SK-N-DZ (cell line): ENCODE measurements at regions not wholly inside any gene's neighbourhood (a gene's known extent, or its start where the extent isn't known, plus 50 kb on each side); places are given as distances from the start of the nearest gene placed in this dataset.
A peak's percentile ranks its signal among the peaks of the same experiment; 100 is the strongest.

Source experiments
- DNase-seq: peaks from one replicate; pipeline ENCODE4 v3.0.0-alpha.2; 2015; ENCODE audit warnings: low spot score

DNA sequence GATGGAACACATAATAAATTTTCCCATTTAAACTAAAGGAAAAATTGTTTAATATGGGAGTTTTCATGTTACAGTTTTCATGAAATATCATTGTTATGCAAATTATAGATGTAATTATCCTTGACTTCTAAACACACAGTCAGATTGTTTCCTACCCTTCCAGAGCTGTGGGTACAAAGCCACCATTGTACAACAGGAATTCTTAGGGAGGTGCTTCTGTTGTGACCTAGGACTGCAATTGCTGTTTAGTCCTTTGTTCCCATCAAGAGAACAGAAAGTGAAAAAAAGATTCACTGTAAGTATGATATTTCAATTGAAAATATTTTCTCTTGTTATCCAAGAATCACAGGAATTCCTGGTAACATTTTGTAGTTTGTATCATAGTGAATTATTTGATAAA is 455.3 kb upstream of the NAALADL2 start:
- no peak for DNase-seq

DNA sequence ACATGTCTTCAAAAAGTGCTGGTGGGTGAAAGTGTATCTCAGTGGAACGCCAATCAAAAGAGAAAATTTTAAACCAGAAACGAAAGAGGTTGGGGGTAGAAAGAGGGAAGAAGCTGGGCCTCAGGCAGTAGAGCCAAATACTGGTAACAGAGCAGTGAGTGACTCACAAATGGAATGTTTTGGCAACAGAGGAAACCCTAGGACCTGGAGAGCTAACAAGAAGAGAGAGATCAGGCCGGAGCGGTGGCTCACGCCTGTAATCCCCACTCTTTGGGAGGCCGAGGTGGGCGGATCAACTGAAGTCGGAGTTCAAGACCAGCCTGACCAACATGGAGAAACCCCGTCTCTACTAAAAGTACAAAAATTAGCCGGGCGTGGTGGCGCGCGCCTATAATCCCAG is 450.8 kb upstream of the NAALADL2 start:
- no peak for DNase-seq

DNA sequence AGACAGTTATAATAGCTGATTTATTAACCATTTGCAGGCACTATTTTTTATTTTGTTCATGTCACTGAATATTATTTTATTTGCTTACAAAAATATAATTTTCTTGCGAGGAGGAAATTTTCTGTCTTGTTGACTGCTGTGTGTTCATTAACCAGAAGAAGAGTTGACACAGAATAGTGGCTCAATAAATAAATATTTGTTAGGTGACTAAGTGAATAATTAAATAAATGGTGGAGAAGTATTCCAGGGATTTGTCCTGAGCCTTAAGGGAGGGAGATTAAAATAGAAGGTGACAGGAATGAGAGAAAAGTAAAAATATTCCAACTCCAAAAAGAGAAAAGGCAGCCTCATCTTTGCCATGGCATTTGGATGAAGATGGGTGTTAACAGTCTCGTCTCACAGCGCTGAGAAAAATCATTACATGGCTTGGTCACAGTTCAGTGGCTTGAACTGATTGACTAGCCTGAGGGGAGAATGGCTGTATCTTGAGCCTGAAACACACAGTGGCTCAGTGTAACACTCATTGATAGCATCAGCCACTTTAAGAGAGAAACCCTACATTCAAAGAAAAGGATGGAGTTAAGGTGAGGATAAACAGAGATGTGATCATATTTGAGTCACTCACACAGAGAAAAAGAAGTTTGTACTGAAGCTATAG is 449.9 kb upstream of the NAALADL2 start:
- DNase-seq, result peak; percentile 21

GRCh38 chr3:174413062-174413912 is 445.8 kb upstream of the NAALADL2 start:
- no peak for DNase-seq

GRCh38 chr3:174414902-174415301 is 444.2 kb upstream of the NAALADL2 start:
- no peak for DNase-seq

- no peak for DNase-seq
Measured at GRCh38 chr3:174417573-174417972, 441.6 kb upstream of the NAALADL2 start.

- DNase-seq, result no peak
Measured at GRCh38 chr3:174419216-174419615, 439.9 kb upstream of the NAALADL2 start.

- DNase-seq, result no peak
Measured at GRCh38 chr3:174423936-174424335, 435.2 kb upstream of the NAALADL2 start.

DNA sequence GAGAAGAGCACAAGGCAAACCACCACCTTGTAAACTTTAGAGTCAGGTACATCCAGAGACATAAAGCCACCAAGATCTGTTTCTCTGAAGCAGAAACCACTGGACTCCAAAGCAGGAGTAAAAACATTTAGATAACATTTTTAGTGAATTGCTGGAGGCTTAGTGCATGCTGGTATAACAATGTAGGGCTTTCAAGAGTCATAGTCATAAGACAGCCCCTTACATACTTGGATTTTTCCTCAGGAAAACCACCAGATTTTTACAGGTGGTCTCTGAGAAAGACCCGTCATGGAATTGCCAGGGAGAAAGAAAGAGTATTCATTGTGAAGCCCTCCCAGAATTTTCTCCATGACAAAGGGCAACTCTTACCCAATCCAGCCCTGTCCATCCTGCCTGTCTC is 434.5 kb upstream of the NAALADL2 start:
- DNase-seq, result no peak

DNA sequence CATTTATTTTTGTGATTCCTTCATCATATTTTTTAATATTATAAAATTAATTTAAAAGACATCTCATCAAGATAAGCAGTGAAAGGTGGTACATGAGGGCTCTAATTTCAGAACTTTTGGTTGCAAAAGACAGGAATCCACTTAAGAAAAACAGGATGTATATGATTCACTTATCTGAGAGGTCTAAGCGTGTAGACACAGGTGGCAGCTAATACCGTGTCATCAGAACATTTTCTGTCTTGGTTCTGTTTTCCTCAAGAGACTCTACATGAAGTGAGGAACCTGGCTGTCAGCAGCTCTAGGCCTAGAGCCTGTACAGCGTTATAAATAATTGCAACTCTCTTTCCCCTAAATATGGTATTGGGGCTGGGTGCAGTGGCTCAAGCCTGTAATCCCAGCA is 433.7 kb upstream of the NAALADL2 start:
- no peak for DNase-seq

DNA sequence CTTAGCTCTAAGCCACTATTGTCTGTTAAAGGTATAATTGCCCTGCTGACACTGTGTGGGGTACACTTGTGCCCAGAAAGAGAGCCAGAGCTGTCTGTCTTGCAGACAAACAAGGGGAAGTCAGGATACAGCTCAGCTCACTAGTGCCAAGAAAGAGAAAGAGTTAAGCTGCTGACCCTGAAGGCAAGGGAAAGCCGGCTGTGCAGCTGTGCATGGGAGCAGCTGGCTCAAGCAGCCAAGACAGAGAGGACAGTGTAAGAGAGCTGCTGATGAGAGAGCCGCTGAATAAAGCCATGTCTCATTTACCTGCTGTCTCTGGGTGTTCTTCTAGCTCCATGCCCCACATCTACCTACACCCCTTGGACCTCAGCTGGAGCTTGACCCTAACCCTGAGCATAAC is 428.1 kb upstream of the NAALADL2 start:
- DNase-seq, result no peak

DNA sequence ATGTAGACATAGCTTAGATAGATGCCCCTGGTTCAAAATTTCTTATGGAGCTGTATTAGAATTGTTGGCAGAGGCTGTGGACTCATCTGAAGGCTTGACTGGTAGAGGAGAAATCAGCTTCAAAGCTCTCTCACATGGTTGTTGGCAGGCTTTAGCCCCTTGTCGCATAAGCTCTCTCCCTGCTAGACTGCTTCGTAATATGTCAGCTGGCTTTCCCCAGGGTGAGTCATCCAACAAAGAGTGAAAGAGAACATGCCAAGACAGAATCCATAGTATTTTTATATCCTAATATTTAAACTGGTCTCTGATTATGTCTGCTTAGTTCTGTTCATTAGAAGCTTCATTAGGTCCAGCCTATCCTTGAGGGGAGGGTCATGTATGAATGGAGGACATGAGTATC is 427.4 kb upstream of the NAALADL2 start:
- no peak for DNase-seq

DNA sequence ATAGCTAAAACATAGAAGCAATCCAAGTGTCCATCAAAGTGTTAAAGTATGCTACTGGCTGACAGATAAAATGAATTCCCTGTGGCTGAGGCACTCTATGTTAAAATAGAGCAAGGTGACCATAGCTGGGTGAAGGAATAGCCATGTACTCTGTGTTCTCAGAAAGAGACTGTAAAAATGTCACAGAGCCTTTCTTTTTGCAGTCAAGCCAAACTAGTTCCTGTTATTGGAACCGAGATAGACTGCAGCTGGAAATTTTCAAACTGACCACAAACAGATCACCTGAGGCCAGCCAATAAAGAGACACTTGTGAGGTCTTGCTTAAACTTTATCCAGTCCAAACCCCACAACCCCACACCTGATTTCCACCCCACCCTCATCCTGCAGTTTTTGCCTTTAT is 422.8 kb upstream of the NAALADL2 start:
- no peak for DNase-seq

DNA sequence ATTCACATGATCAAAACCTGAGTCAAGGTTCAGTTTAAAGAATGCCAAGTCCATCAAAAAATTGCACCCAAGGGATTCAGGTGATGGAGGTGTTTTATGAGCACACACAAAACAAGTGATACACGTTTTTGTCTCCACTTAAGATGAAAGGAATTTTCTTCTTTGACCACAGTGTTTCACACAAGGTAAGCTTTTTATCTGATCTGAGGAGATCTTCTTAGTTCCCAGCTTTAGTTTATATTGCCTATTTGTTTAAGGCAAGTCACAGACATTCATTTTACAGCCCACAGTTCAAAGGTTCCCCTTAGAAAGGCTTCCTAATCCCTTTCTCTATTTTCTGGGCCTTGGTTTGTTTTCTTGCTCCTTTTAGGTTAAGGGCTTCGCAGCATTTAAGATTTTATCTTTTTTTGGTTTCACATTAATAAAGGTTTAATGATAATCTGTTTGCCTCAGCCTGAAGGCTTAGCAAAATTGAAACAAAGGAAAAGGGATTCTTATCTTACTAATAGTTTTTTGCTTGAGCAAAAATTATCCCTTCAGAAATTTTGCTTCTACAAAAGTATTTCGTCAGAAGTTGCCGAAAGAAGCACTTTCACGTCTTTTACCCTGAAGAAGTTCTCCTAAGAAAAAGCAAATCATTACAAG is 420.5 kb upstream of the NAALADL2 start:
- no peak for DNase-seq

DNA sequence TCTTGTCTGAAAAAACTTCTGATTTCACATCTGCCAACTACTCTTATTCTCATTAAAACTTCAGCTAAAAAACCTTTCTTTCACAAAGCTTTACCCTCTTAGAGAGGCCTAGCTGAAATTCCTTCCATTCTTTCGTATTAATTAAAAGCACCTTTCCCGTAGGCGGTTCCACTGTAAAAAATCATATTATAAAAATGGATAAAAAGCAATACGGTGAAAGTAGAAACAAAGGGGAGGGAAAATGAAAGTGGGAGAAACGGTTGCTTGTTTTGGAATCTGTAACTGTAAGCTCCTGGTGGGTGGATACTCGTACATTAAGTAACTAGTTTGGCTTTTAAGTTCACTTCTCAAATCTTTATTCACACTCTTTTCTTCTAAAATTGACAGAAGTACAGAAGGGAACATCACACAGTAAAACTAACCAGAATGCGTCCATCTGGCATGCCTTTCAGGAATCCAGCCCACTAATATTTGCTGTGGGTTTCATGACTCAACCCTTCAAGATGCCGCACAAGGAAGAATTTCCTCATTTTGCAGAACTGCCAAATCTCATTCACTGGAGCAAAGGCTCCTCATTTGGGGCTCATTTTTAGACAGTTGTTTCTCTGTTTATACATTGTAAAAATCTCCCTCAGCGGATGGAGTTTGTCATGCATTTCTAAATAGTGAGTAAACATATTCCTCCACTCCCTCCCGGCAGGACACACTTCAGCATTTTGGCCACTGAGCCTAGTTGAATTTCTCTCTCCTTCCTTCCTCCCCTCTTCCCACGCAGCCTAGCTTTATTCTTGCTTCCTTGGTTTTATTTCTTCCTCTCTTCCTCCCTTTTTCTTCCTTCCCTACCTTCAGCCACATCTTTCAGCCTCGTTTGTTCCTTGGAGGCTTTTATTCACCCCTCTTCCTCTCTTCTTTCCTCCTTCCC is 419.5 kb upstream of the NAALADL2 start:
- DNase-seq, result no peak

GRCh38 chr3:174440253-174440701 is 418.9 kb upstream of the NAALADL2 start:
- DNase-seq, result no peak

DNA sequence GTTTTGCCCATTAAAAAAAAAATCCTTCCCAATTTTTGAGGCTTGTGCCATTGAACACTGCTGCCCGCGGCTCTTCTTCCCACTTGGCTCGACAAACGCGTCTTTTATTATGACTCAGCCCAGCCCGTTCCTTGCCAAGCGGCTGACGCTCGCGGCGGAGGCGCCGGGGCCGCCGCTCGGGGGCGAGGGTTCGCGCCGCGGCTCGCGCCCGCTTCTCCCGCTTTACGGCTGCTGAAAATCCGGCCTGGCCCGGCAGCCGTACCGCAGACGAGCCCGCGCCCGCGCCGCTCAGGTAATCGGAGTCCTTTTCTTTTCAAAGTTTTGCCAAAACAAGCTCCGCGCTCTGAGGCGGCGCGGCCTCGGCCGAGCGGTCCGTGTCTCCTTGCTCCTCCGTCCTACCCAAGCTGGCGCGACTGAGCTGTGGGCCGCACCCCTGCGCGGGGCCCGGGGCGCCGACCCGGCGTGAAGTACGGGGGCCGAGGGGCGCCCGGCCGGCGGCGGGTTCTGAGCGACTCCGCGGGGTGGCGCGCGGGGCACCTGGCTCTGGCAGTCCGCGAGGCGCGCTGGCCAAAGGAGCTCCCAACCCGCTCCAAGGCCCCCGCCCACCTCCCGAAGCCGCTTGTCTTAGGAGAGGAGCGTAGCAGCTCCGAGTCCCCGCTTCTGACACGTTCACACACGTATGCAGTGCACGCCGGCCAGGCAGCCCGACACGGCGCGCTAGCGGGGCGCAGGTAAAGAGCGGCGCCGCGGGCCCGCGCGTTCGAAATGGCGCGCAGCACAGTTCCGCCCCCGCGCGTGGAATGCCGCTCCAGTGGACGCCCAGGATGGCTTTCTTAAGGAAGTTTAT is 418.2 kb upstream of the NAALADL2 start:
- DNase-seq, result peak; percentile 92

DNA sequence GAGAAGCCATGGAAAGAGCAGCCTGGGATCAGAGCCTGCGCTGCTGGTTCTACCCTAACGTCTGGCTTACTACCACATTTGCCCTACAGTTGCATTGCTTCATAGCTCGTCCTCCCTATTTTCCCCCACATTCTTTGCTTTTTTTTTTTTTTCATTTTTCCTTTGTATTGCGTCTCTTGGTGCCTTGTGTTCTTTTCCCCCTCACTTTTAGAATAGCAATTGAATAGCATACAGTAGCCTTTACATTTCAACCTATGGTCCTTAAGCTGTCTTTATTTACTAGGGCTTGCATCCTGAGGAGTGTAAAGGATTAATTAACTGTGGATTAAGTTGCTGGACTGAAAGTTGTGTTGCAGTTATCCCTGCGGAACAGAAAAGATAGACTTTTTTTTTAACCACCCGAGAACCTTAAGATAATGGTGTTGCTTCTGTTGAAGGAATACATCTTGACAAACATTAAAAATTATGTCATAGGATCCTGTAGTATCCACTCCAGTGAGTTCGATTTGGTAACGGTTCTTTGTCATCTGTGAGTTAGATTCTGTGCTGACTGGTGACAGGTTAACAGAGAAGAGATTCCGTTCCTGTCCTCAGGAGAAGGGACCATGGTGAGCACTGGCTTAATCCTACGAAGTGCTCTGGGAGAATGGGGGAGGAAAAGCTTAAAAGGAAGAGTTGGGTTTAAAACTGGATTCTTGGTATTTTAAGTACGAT is 417.4 kb upstream of the NAALADL2 start:
- DNase-seq, result peak; percentile 33

DNA sequence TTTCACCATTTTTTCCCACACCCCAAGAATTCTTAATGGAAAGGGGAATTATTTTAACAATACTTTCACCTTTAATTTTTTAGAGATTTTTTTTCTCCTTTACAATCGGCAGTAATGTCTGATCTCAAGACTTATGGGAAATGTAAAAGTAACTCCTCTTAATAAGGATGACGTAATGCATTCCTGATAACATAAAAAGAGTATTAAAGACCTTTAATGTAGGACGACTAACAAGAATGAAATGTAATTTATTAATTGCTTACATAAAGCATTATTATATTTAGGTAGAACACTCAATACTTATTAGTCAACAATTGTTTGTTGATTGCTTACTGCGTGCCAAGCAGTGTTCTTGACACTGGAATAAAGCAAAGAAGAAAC is 416.8 kb upstream of the NAALADL2 start:
- DNase-seq, result no peak

- DNase-seq, result no peak
Measured at GRCh38 chr3:174444391-174444790, 414.7 kb upstream of the NAALADL2 start.
